ENCODE measurements at regions not wholly inside any gene's neighbourhood (a gene's known extent, or its start where the extent isn't known, plus 50 kb on each side); places are given as distances from the start of the nearest gene placed in this dataset.

DNA sequence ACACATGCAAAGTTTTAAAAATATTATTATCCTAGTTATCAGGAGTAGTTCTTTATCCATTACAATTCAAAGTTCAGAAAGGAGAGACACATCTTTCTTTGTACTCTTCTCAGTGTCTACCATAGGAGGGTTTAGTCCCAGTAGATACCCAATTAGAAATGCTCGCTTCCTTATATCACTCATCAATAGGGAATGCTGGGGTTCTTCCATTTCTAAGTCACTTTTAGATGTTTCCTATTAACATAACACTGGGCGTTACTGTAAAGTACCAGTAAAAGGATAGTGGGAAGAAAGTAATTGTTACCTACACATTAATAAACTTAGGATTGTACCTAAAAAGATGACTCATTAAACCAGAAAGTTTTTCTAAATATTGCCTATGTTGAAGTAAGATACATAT, 348.3 kb upstream of the CDH6 start:
- DNase-seq = no peak

DNA sequence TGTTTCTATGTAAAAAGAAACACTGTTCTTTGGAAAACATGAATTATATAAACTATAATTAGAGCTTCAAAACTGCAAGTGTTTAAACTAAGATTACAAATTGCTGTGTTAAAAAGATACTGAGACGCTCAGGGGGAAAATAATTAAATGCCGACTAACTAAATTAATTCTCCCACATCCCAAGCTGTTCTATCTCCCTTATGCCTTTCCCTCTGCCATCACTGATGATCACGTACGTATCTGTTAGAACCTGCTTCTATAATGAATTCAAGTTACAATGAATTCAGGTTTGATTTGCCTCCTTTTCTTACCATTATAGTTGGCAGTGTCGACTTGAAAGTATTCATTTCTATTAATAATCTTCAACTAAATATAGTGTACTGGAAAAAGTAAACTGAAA, 349.9 kb upstream of the CDH6 start:
- DNase-seq = no peak

DNA sequence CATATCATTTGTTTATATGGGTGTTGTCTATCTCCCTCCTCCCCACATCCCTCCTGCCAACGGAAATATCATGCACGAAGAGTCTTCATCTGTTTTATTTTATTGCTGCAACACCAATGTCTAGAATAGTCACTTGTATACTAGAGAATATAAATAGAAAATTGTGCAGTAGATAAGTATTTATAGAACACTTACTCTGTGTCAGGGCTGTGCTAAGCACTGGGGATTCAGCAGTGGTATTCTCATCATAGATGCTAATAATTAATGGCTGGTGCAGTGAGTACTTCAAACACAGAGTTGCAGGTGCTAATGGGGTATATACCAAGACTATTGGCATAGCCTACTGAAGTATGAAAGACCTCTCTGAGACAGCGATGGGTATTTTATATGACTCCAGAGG, 353.5 kb upstream of the CDH6 start:
- DNase-seq = no peak

DNA sequence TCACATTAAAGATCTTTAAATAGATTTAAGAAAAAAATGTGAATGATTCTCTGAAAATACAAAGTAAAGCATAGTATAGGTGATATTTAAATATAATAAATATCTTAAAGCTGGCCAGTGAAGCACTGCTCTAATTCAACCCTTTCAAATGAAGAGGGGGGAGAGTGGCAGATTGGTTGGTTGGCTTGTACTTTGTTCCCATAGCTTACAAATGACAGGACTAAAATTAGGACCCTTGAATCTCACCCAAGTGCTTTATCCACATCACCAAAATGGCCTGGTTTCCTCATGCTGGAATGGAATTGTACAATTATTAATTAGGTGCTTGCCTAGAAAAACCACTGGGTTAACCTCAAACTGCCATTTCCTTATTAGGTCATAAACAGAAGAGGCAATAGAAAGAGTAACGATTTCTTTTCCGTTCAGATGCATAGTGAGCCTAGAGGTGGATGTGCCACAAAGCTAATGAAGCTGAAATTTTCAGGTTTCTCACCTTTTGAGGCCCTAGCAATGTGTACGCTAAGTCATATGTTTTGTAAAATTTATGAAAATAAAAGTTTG, 354.5 kb upstream of the CDH6 start:
- DNase-seq = no peak

DNA sequence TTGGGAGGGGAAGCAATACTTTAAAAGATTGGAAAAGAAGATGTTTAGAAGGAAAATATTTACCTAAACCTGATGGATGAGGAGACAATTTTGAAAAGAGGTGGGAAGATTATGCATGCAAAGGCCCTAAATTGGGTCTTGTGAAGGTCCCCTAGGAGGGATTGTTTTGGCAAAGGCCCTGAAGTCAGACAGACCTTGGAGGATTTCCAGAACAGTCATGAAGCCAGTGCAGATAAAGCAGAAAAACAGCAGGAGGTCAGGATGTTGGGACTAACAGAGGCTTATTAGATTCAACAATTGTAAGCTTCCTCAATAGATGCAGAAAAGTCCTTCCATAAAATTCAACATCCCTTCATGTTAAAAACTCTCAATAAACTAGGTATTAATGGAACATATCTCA, 361.0 kb upstream of the CDH6 start:
- no peak for DNase-seq

DNA sequence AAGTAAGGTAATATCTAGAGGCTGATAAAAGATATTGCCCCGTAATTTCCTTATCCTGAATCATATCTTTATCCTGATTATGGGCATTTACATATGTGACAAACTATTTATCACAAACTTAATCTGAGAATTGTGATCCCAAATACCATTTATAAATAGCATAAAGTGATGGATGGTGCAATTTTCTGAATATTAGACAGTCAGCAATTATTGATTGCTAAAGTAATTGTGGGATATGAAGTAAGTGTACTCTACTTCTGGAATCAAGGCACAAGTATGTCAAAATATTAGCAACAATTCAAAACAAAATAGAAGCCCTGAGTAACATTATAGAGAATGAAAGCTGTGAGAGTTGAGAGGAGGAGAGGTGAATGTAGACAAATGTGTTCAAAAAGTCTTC, 361.9 kb upstream of the CDH6 start:
- DNase-seq = no peak

DNA sequence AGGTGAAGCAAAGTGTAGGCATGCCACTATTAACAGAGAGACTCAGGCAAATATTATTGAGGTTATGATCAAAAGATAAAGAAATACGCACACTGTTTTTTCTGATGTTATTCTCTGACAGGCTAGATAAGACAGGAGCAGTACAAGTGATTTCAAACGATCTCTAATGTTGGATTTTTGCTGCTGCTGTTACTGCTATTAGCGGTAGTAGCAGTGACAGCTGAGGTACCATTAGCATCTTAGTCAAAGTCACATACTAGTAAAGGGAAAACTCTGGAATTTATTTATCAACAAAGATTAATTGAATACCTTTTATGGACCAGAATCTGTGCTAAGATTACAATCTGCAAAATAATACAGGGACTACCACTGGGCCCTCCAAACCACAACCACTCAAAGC, 362.4 kb upstream of the CDH6 start:
- no peak for DNase-seq

DNA sequence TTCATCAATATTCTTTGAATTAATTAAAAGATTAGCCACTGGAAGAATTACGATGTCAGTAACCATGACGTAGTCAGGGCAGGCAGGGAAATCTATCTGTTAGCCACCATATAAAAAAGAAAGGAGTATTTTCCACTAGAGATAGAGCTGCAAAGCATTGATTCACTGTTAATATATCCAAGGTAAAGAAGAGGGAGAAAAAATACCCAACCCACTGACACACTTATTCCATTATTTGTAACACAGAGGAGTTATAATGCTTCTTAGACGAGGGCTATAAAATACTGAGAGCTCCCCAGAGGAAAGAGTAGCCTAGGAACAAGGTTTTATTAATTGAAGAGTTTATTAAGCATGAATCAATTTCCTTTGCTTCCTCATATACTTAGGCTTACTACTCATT, 382.2 kb upstream of the CDH6 start:
- DNase-seq = no peak

DNA sequence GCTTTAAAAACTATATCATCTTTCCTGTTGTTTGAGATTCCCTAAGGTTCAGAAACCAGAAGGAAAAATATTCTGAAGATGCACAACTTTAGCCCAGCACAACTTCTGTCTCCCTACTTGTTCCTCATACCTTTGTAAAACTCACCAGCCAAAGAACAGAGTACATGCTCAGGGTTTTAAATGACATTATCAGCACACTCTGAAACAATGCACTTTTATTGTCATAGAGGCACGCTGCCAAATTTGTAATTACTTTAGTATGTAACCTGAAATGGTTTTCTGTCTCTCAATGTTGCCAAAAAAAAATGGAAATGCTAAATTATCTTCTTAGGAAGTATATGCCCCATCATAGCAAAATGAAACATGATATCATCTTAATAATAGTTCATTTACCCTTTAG, 383.6 kb upstream of the CDH6 start:
- no peak for DNase-seq

DNA sequence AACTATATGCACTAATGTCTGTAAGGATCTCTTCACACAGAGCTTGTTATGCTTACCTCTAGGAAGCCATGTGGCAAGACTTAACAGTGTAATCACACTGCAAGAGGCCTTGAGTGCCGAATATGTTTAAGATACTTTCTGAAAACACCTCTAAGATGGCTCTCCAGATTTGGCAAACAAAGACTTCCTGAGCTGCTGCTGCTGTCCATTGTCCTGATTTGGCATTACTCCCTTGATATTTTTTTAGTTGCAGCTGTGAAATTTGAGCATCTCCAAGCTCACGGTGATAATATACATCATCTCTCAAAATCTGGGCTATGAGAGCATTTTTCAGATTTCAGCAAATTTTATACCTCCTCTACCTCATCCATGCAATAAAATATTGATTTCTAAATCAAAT, 384.5 kb upstream of the CDH6 start:
- no peak for DNase-seq

DNA sequence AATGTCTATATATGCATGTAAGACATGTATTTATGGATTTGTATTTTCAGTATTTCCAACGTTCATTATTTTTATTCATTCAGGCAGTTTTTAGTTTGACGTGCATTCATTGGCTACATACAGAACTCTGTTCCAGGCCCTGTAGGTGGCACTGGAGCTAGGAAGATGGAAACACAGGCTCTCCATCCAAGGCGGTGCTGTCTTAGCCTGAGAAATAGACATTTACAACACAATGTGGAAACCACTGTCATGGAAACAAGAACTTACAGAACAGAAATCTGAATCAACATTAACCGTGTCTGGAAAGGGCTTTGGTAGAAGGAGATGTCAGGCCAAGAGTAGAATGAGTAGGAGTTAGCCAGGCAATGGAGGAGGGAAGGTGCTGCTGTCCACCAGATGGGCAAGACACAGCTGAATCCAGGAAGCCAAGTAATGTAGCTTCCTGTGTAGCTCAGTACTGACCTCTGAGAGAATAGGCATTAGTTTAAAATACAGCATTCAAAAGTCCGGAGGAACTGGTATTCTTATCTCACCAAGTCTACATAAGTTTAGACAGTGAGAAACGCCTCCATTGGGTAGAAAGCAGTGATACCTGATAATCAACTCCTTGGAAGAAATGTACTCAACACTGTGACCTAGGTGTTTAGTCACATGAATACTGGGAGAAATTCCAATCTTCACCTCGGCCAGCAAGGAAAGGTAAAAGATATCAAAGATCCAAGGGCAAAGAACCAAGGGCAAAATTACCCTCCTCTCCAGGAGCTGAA, 388.6 kb upstream of the CDH6 start:
- no peak for DNase-seq

DNA sequence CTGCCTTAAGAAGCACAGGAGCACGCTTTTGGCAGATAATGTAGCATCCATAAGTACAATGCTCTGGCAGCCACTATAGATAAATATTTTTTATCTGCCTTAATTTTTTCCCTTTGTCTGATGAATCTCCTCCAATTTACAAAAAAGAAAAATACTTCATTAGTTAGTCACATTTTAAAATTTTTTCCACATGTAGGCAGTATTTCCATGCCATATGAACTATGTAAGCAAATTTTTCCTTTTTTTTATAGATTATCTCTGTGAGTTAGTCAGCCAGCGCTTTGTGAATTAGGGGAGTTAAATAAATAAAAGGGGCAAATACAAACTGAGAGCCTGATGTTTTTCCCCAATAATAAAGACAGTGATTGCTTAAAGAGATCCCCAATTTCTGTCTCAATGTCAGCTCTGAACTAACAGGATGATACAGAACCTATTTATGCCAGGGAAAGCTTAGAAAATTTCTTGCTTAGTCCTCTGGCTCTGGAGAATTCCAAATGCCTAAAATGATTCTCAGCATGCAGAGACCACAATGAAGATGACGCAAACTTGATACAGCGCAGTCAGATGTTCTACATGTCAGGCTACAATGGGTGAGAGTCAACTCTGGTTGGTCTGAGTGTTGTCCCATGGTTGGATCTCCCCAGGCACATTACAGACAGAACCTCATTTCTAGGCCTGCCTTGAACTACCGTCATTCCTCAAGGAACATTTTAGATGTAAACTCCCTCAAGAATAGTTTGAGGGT, 390.4 kb upstream of the CDH6 start:
- DNase-seq = no peak

DNA sequence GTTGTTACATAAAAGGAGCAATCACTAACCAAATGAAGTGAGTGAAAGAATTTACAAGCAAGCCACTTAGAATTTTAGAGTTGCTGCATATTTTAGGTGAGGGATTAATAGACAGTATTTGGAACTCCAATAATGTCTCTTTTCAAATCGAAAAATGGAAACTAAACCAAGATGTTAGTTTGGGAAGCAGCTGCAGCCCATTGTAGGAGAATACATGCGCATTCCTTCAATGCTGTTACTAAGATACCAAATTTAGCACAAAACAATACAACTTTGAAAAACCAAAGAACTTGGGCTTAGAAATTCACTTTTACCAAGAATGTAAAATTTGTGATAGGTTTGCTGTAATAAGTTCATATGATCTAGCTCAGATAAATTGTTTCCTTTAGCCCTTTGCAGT, 411.8 kb upstream of the CDH6 start:
- DNase-seq = no peak

DNA sequence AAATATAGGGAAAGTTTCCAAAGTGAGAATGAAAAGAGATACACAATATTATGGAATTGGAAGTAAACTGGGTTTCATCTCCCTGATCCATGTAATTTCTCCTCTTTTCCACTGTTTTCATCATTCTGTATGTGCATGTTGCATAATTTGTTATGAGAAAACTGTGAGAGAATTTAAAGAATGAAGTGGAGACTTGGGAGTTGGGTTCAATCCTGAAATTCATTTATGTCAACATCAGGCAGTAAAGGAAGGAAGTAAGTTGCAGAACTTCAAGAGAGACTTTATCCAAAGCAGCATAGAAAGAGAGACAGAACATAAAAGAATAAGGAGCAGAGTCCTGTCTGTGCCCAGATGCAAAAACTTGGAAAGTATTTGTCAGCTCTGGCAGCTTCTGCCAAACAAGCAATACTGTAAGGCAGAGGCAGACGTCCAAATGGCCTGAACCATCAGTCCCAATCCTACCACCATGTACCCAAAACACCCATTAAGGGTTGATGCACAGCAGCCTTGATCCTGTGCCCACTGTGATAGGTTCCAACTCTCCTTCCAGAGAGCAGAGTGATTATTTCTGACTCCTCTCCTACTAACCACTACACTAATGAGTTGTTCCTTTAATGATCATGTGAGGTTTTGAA, 425.3 kb upstream of the CDH6 start:
- no peak for DNase-seq

DNA sequence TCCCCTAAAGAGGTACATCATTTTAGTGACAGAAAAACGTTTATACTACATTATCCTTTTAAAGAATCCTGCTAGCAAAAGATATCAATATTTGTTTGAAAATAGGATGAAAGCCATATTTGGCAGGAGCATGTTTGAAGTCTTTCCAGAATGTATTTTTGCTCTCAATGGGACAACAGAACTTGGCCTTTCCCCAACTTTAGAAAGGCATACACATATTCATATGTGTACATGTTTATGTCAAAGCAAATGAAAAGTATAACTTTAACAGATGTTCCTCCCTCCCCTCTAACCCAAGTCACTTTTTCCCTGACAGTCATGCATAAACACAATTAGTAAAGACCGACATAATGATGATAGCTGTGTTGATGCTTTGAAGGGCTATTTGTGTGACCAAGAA, 427.8 kb upstream of the CDH6 start:
- DNase-seq = no peak

DNA sequence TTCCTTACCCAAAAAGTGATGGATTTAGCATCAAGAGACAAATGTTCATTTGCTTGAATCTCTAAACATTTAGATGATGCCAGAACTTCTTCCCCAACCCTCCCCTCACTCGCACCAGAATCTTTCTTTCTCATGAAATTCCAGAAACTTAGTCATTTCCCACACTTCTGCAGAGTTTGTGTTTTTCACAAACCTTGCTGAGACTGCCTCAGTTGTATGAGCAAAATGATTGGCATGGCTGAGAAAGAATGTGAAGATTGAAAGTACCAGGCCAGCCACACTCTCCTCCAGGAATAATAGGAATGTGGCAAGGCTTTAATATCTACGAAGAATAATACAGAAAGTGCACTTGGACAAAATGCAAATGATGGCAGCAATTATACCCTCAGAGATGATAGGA, 428.3 kb upstream of the CDH6 start:
- DNase-seq = no peak

DNA sequence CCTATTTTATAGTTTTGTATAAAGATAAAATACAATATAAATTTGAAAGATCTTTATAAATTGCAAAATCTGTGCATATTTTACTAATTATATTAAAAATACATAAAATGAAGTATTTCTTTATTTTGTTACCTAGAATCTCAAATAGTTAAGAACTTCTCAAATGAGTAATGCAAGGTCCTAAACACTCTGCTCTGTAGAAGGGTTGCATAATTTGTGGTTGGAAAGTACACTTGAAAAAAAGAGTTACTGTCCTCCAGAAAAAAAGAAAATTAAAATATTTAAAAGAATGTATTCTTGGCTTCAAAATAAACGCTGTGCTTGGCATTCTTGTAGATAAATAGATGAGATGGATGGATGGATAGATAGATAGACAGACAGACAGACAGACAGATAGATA, 428.8 kb upstream of the CDH6 start:
- DNase-seq = no peak

DNA sequence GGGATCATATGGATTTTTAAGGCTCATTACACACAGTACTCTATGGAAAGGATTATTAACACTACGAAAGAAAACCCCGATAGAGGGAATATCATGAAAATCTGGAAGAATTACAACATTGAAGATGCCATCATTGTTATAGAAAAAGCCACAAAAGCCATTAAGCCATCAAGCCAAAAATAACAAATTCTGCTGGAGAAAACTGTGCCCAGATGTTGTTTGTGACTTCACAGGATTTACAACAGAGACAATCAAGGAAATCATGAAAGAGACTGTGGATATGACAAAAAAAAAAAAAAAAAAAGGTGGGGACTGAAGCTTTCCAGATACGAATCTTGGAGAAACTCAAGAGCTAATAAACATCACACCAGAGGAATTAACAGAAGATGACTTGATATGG, 433.8 kb upstream of the CDH6 start:
- no peak for DNase-seq

DNA sequence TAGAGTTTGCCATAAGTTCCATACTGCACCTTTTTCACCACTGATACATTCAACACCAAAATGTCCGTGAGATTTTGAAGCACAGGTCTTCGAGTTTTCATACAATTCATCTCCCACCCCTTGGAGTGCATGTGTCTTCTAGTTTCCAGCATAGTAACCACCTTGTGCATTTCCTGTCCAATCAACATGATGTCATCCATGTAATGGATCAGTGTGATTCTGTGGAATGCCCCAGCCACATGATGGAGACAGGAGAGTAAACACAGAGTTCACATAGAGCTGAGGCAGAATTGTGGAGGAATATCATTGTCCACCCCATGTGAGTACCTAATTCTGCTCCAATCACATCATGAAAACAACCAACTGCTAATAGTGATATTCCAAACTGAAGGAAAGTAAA, 441.5 kb upstream of the CDH6 start:
- no peak for DNase-seq

DNA sequence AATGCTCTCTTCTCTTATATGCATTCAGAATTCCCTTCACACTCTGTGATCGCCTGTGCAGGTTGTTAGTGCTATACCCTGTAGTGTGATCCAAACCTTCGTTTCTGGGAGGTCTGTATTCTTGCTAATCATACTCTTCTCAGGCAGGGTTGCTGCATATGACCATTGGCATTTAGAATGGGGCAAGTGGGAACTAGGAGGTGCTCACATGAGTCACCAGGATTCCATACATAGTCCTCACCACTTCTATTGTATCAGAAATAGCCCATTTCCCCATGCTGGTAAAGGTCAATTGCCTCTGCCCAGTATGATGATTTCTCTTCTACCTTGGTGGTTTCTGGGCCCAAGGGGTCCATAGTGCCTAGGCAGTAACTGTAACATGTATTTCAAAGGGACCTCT, 443.5 kb upstream of the CDH6 start:
- DNase-seq = no peak

DNA sequence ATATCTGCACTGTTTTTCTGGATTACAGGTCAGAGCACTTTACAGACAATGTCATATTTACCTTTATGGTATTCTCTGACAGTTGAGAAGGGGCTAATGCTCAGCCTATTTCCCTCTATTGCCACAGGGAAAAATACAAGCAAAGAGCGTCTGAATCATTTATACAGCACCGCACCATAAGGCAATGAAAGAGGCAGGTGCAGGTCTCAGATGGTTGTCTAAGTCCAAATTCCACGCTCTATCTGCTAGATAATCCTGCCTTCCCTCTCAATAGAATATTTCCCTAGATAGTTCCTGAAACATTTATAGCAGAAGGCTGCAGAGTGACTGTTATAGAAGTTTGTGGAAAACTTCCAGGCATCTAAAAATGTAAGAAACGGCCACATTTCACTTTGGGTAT, 446.1 kb upstream of the CDH6 start:
- no peak for DNase-seq

DNA sequence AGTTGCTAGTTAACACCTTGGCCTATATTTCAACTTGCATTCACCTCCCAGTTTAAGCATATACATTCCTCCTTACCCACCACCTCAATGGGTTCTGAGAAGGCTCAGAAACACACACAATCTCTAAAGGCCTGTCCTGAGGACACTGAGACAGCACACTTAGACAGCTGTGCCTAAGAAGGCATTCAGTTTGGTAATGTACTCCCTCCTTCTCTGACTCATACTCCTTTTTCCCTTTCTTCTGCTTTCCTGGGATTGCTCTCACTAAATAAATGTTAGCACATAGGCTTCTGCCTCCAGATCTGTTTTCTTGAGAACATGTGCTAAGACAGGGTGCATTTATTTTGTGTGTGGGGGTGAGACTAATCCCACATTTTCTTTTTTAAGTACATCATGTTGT, 456.8 kb upstream of the CDH6 start:
- DNase-seq = no peak

DNA sequence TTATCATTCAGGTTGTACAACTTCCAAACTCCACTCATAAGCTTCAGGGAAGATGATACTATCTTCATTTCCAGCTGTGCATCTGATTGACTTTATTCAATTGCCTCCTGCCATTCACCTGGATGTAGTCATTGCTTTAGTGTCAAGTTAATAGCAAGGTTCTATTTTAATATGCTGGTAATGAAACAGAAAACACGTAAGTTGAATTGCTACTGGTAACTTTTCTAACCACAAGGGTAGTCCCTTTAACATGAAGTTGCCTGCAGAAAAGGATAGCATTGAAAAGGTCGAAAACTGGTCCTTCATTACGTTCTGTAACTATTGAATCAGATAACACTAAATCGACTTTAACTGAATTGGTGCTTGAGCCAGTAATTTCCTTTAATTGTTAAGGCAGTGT, 459.4 kb upstream of the CDH6 start:
- no peak for DNase-seq

DNA sequence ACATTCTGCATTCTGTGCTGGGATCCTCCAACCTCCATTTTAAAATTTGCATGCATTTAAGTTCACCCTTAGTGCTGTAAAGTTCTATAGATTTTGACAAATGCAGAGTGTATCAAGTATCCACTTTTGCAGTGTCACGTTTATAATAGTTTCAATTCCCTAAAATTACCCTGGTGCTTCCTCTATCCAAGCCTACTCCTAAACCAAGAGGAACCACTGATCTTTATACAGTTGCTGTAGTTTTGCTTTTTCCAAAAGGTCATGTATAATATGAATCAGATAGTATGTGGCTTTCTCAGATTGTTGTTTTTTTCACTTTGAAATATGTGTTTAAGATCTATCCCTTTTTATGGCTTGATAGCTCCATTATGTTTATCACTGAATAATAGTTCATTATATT, 468.4 kb upstream of the CDH6 start:
- no peak for DNase-seq
